ENCODE measurements at regions not wholly inside any gene's neighbourhood (a gene's known extent, or its start where the extent isn't known, plus 50 kb on each side); places are given as distances from the start of the nearest gene placed in this dataset.

GRCh38 chr10:4007771-4008170 is 222.8 kb upstream of the KLF6 start:
- Histone ChIP-seq H3K9ac (ENCODE audit: insufficient read depth in 1 of 2, low read depth in 2 of 2, low read length in 2 of 2) (no peak overlapping the region), H3K27ac (ENCODE audit: extremely low read depth, low read depth, low read length) (no peak overlapping the region), H3K27me3 (ENCODE audit: control insufficient read depth in 2 of 2, insufficient read depth in 2 of 2, low read length in 2 of 2) (peaks cover 0 to 15% of the 10 kb centered on the region in 2 experiments; a peak in 1 of 5 replicates), H3K4me3 (no peak overlapping the region), H4K20me1 (replicated peaks; ENCODE audit: control insufficient read depth, insufficient read depth, low read length) (no peaks in the 10 kb centered on the region), H3K36me3 (ENCODE audit: control insufficient read depth, insufficient read depth, low read length) (no peaks in the 10 kb centered on the region), H3K4me1 (replicated peaks in 1 of 2; ENCODE audit: control insufficient read depth in 2 of 2, insufficient read depth in 2 of 2, low read length in 2 of 2) (no peaks in the 10 kb centered on the region), H3K4me2 (ENCODE audit: insufficient read depth, low read length) (no peak overlapping the region), H2AFZ (ENCODE audit: low read depth, low read length) (no peak overlapping the region), H3K79me2 (ENCODE audit: control insufficient read depth, insufficient read depth, low read length) (no peaks in the 10 kb centered on the region), H3K9me3 (replicated peaks; ENCODE audit: control insufficient read depth, insufficient read depth, low read depth, low read length) (no peaks in the 10 kb centered on the region), H3K9me1 (ENCODE audit: control insufficient read depth, insufficient read depth, low read length) (no peaks in the 10 kb centered on the region)
- ChIA-PET POLR2A (interaction anchor here (0.6 to 0.9 kb wide), 3 partner anchors 17 to 249 kb away, joined by 3 to 4 read pairs (median 3); partner anchors contain the start of gene KLF6), CTCF (ENCODE audit: low intra/inter-chr PET ratio) (no interaction called here)
- no peak for DNase-seq (ENCODE audit: extremely low read depth in 1 of 4, low spot score in 3 of 4)
- TF ChIP-seq STAT6 (CRISPR knock-in tag; IDR thresholded peaks at IDR 0.05) (no peak), CEBPB (tag; IDR thresholded peaks at IDR 0.05) (no peak), SIN3A (IDR thresholded peaks at IDR 0.05; ENCODE audit: borderline replicate concordance in 2 of 2, control insufficient read depth in 1 of 2, low read depth in 2 of 2, low read length in 2 of 2) (no peak), ATF6 (CRISPR knock-in tag; IDR thresholded peaks at IDR 0.05) (no peak)
- intact Hi-C loops (cut with micrococcal nuclease) (no loop called here), in situ Hi-C loops (cut with MboI) (no loop called here)
- ATAC-seq: no peak
- no TSS peak for BruUV-seq (replicated peaks)
- 22% methylated on average over 4 of the region's 4 CpGs for WGBS (ENCODE audit: insufficient coverage, low coverage, missing lambda C conversion rate)
- FAIRE-seq: no peak

Data from K562 (cell line).